Nephron (organoid): ENCODE measurements at regions not wholly inside any gene's neighbourhood (a gene's known extent, or its start where the extent isn't known, plus 50 kb on each side); places are given as distances from the start of the nearest gene placed in this dataset.
"Not testable (repeated sequence)": the region's sequence is repeated elsewhere in the genome, so short reads cannot be mapped to it uniquely, and the experiment has no call there.

ENCODE experiments used
- H3K27ac Mint-ChIP-seq, 3 experiments: 2 replicates each; pipeline ENCODE4 v1.8.0; 2020; ENCODE audit warnings: mixed read lengths in 3 of 3, mild to moderate bottlenecking in 2 of 3, moderate library complexity in 1 of 3
- H3K27me3 Mint-ChIP-seq: 2 replicates; pipeline ENCODE4 v1.8.0; 2021; ENCODE audit warnings: low read depth, mild to moderate bottlenecking, moderate library complexity, mixed read lengths
- H3K36me3 Mint-ChIP-seq: 2 replicates; pipeline ENCODE4 v1.8.0; 2020; ENCODE audit warnings: low read depth, mixed read lengths
- H3K4me1 Mint-ChIP-seq: 2 replicates; pipeline ENCODE4 v1.8.0; 2020; ENCODE audit warnings: mixed read lengths
- H3K4me3 Mint-ChIP-seq, 3 experiments: 2 replicates each; pipeline ENCODE4 v1.8.0; 2020; ENCODE audit warnings: mild to moderate bottlenecking in 3 of 3, mixed read lengths in 3 of 3, moderate library complexity in 2 of 3
- H3K9me3 Mint-ChIP-seq: 2 replicates; pipeline ENCODE4 v1.8.0; 2020; ENCODE audit warnings: mixed read lengths
- TF ChIP-seq, protein P1 (sequence below), 3 experiments: fragments of 200-600 bp; sonication (generic); IDR thresholded peaks; one replicate each; pipeline ENCODE4 v1.5.0; 2021; ENCODE audit warnings: antibody characterized with exemption in 3 of 3; ENCODE audit not compliant: unreplicated experiment in 3 of 3

DNA sequence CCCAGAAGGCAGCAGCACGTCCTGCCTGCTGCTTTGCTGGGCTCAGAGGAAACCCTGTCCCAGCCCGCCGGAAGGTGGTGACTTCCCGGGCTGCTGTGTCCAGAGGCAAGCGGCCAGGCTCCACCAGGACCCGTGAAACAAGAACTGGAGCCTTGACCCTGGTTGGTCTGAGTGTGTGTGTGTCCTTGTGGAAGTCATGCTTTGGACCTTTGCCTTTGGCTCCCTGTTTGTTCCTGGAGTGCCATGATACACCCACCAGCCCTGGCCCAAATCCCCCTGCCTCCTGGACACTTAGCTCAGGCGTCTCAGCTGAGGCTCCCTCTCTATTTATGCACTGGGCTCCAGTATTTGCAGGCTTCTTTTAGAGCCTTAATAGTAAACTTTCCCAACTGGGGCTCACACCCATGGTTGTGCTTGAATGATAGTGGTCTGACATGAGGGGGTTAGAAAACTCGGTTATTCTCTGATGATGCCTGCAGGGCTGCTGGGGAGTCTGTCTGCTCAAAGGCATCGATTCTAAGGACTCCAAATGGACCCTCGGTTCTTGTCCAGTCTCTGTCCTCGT, 72.2 kb downstream of the C9orf50 start:
- Mint-ChIP-seq H3K27ac (peak overlapping the region; percentile 81 to 98 (median 97)), H3K27me3 (peaks cover 8% of the 10 kb centered on the region), H3K36me3 (no peaks in the 10 kb centered on the region), H3K4me1 (peaks cover 30% of the 10 kb centered on the region), H3K9me3 (no peaks in the 10 kb centered on the region), H3K4me3 (peak overlapping the region; percentile 89 to 92 (median 92))
- TF ChIP-seq, protein P1, sequence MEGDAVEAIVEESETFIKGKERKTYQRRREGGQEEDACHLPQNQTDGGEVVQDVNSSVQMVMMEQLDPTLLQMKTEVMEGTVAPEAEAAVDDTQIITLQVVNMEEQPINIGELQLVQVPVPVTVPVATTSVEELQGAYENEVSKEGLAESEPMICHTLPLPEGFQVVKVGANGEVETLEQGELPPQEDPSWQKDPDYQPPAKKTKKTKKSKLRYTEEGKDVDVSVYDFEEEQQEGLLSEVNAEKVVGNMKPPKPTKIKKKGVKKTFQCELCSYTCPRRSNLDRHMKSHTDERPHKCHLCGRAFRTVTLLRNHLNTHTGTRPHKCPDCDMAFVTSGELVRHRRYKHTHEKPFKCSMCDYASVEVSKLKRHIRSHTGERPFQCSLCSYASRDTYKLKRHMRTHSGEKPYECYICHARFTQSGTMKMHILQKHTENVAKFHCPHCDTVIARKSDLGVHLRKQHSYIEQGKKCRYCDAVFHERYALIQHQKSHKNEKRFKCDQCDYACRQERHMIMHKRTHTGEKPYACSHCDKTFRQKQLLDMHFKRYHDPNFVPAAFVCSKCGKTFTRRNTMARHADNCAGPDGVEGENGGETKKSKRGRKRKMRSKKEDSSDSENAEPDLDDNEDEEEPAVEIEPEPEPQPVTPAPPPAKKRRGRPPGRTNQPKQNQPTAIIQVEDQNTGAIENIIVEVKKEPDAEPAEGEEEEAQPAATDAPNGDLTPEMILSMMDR (IDR thresholded peaks at IDR 0.05; ENCODE audit: unreplicated experiment in 3 of 3): no peak

DNA sequence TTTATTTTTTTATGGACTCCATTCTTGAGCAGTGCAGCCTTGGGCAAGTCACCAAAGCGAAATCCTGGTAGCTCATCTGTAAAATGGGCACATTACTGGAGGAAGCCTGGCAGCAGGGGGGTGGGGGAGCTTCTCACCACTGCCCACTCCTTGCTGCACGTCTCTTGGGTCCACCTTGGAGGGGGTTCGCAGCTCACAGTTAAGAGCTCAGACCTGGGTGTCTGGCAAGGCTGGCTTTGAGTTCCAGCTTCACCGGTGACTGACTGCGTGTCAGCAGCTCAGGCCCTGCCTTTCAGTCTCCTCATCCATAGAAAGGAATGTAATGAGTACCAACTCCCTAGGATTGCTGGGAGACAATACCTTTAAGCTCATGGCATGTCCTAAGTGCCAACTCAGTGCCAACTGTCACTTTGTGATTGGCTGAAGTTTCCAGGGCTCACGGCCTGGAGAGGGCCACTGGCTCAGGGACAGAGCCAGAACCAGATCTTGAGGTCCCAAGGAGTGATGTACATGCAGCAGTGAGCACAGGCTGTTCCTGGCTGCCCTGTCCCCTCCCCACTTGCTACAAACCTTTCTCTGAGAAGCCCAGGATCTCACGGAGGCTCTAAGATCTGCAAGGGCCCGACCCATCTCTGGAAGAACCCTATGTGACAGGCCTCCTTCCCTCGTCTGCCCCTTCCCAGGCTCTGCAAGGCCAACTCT, 72.9 kb downstream of the C9orf50 start:
- H3K36me3 Mint-ChIP-seq: no peaks in the 10 kb centered on the region
- TF ChIP-seq, protein P1 (IDR thresholded peaks at IDR 0.05; ENCODE audit: unreplicated experiment in 3 of 3): no peak
- H3K27ac Mint-ChIP-seq: peak overlapping the region; percentile 81 to 98 (median 97)
- no peaks in the 10 kb centered on the region for H3K9me3 Mint-ChIP-seq
- H3K4me1 Mint-ChIP-seq: peaks cover 34% of the 10 kb centered on the region
- peaks cover 8% of the 10 kb centered on the region for H3K27me3 Mint-ChIP-seq
- H3K4me3 Mint-ChIP-seq: peak overlapping the region; percentile 89 to 92 (median 92)

DNA sequence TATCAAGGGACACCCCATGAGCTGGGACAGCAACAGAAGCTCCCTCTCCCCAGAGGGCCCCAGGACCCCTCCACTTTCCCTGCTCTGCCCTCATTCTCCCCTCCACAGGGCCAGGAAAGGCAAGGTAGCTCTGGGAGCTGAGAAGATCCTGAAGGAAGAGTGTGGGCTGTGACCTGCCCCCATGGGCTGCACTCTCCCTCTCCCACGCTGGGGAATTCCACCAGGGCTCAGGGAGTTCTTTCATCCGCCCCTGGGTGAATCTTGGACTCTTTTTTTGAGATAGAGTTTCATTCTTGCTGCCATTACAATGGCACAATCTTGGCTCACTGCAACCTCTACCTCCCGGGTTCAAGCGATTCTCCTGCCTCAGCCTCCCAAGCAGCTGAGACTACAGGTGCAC, 73.8 kb downstream of the C9orf50 start:
- H3K9me3 Mint-ChIP-seq: no peaks in the 10 kb centered on the region
- H3K4me3 Mint-ChIP-seq: no peak overlapping the region
- peak overlapping the region; percentile 23 to 76 (median 29) for H3K27ac Mint-ChIP-seq
- H3K27me3 Mint-ChIP-seq: peaks cover 8% of the 10 kb centered on the region
- no peaks in the 10 kb centered on the region for H3K36me3 Mint-ChIP-seq
- TF ChIP-seq, protein P1 (IDR thresholded peaks at IDR 0.05; ENCODE audit: unreplicated experiment in 3 of 3): no peak
- H3K4me1 Mint-ChIP-seq: peaks cover 32% of the 10 kb centered on the region

DNA sequence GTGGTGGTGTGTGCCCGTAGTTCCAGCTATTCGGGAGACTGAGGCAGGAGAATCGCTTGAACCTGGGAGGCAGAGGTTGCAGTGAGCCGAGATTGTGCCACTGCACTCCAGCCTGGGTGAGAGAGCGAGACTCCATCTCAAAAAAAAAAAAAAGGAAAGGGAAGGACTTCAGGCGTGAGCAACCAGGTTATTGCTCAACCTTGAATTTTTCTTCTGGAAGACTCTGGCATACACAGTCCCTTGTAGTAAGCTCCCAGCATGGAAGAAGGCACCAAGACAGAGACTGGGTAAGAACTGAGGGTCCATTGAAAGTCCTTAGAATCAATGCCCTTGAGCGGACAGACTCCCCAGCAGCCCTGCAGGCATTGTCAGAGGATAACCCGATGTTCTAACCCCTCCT, 75.0 kb downstream of the C9orf50 start:
- not testable (repeated sequence) for H3K9me3 Mint-ChIP-seq, H3K4me3 Mint-ChIP-seq, H3K36me3 Mint-ChIP-seq, H3K27me3 Mint-ChIP-seq
- Mint-ChIP-seq H3K27ac (peak overlapping the region in 2 of 3 experiments; percentile 29 to 76), H3K4me1 (peaks cover 29% of the 10 kb centered on the region)

DNA sequence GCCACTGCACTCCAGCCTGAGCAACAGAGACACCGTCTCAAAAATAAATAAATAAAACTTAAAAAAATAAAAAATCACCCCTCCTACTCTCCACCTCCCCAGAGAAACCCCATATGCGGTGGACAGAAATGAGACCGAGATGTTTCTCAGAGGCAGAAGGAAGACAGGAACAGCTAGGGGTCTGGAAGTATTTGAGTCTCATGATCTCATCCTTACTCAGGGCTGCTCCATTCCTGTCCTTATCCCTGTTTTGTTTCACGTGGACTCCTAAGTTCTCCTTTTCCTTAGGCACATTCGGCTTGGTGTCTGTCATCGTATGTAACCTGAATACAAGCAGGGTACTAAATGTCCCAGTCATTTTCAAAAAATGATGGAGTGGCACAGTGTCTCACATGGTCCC, 76.1 kb downstream of the C9orf50 start:
- no peak overlapping the region for H3K4me3 Mint-ChIP-seq
- H3K9me3 Mint-ChIP-seq: no peaks in the 10 kb centered on the region
- H3K4me1 Mint-ChIP-seq: peaks cover 27% of the 10 kb centered on the region
- TF ChIP-seq, protein P1 (IDR thresholded peaks at IDR 0.05; ENCODE audit: unreplicated experiment in 3 of 3): no peak
- no peaks in the 10 kb centered on the region for H3K36me3 Mint-ChIP-seq
- peaks cover 3% of the 10 kb centered on the region for H3K27me3 Mint-ChIP-seq
- H3K27ac Mint-ChIP-seq: peak overlapping the region in 1 of 3 experiments; percentile 70

DNA sequence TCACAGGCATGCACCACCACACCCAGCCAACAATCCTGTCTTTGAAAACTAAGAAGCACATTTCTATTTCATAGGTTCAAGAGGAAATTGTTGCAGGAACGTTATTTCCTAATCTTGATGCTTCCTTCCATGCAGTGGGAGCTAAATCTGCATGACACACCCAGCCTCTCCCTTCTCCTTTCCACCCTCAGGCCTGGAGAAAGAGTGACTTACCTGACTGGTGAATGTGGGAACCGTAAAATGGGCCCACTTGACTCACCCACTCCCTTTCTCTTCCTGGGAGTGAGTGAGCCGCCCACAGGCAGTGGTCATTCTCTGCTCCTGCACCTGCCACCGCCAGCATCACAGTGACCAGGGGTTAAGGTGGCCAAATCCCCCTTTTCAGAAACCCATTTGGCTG, 78.2 kb downstream of the C9orf50 start:
- Mint-ChIP-seq H3K36me3 (no peaks in the 10 kb centered on the region), H3K4me3 (no peak overlapping the region), H3K27ac (no peak overlapping the region), H3K9me3 (peaks cover 6% of the 10 kb centered on the region), H3K27me3 (peaks cover 3% of the 10 kb centered on the region), H3K4me1 (peaks cover 15% of the 10 kb centered on the region)
- TF ChIP-seq, protein P1 (IDR thresholded peaks at IDR 0.05; ENCODE audit: unreplicated experiment in 3 of 3): no peak
